HG03103 (cell line): ENCODE measurements at regions not wholly inside any gene's neighbourhood (a gene's known extent, or its start where the extent isn't known, plus 50 kb on each side); places are given as distances from the start of the nearest gene placed in this dataset.

Experiments used
- ATAC-seq: cut with Tn5 transposase; IDR thresholded peaks from one replicate; pipeline ENCODE4 v1.9.1; 2021; ENCODE audit warnings: low read depth; ENCODE audit not compliant: unreplicated experiment

GRCh38 chr7:89401099-89401498 is 605.6 kb upstream of the TEX47 start:
- ATAC-seq = no peak

- ATAC-seq = no peak
Observed at GRCh38 chr7:89401690-89402089, 606.2 kb upstream of the TEX47 start.

- ATAC-seq = no peak
Observed at GRCh38 chr7:89451911-89452310, 656.4 kb upstream of the TEX47 start.

- no peak for ATAC-seq
Observed at GRCh38 chr7:89456556-89456955, 661.0 kb upstream of the TEX47 start.

- ATAC-seq = no peak
Observed at GRCh38 chr7:89458114-89458513, 662.6 kb upstream of the TEX47 start.

GRCh38 chr7:89474456-89474855 is 678.9 kb upstream of the TEX47 start:
- ATAC-seq = no peak

GRCh38 chr7:89477991-89478390 is 676.3 kb upstream of the STEAP1 start:
- ATAC-seq = no peak

GRCh38 chr7:89495704-89496103 is 658.6 kb upstream of the STEAP1 start:
- no peak for ATAC-seq

- ATAC-seq = no peak
Observed at GRCh38 chr7:89500084-89500483, 654.2 kb upstream of the STEAP1 start.

GRCh38 chr7:89503281-89503680 is 651.0 kb upstream of the STEAP1 start:
- no peak for ATAC-seq

GRCh38 chr7:89507034-89507433 is 647.2 kb upstream of the STEAP1 start:
- no peak for ATAC-seq

GRCh38 chr7:89511900-89512299 is 642.4 kb upstream of the STEAP1 start:
- ATAC-seq = no peak

- ATAC-seq = no peak
Observed at GRCh38 chr7:89514970-89515369, 639.3 kb upstream of the STEAP1 start.

GRCh38 chr7:89517815-89518214 is 636.5 kb upstream of the STEAP1 start:
- no peak for ATAC-seq

- ATAC-seq = no peak
Observed at GRCh38 chr7:89549768-89550167, 604.5 kb upstream of the STEAP1 start.

GRCh38 chr7:89554209-89554608 is 600.1 kb upstream of the STEAP1 start:
- ATAC-seq = no peak

GRCh38 chr7:89559596-89559995 is 594.7 kb upstream of the STEAP1 start:
- ATAC-seq = no peak

GRCh38 chr7:89563597-89563996 is 590.7 kb upstream of the STEAP1 start:
- no peak for ATAC-seq

GRCh38 chr7:89584896-89585295 is 569.4 kb upstream of the STEAP1 start:
- no peak for ATAC-seq

GRCh38 chr7:89593125-89593524 is 561.1 kb upstream of the STEAP1 start:
- no peak for ATAC-seq

- no peak for ATAC-seq
Observed at GRCh38 chr7:89602984-89603383, 551.3 kb upstream of the STEAP1 start.

GRCh38 chr7:89605362-89605761 is 548.9 kb upstream of the STEAP1 start:
- no peak for ATAC-seq

- no peak for ATAC-seq
Observed at GRCh38 chr7:89606511-89606910, 547.8 kb upstream of the STEAP1 start.
